ENCODE measurements at regions not wholly inside any gene's neighbourhood (a gene's known extent, or its start where the extent isn't known, plus 50 kb on each side); places are given as distances from the start of the nearest gene placed in this dataset.
"Not testable (repeated sequence)": the region's sequence is repeated elsewhere in the genome, so short reads cannot be mapped to it uniquely, and the experiment has no call there.

DNA sequence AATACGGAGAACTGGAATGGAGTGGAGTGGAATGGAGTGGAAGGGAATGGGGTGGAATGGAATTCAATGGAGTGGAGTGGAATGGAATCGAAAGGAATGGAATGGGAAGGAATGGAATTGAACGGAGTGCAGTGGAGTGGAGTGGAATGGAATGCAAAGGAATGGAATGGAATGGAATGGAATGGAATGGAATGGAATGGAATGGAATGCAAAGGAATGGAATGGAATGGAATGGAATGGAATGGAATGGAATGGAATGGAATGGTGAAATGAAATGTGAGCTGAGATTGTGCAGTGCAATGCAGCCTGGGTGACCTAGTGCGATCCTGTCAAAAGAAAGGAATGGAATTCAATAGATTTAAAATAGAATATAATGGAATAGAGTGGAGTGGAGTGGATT is 357.3 kb upstream of the WSB1 start:
- DNase-seq (ENCODE audit: insufficient read length); FAIRE-seq: not testable (repeated sequence)

DNA sequence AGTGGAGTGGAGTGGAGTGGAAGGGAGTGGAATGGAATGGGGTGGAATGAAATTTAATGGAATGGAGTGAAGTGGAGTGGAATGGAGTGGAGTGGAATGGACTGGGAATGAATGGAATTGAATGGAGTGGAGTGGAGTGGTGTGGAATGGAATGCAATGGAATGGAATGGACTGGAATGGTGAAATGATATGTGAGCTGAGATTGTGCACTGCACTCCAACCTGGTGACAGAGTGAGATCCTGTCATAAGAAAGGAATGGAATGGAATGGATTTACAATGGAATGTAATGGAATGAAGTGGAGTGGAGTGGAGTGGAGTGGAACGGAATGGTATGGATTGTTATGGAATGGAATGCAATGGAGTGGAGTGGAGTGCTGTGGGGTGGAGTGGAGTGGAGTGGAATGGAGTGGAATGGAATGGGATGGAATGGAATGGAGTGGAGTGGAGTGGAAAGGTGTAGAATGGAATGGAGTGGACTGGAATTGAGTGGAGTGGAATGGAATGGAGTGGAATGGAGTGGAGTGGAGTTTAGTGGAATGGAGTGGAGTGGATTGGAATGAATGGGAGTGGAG is 356.1 kb upstream of the WSB1 start:
- FAIRE-seq; DNase-seq (ENCODE audit: insufficient read length): not testable (repeated sequence)

GRCh38 chr17:26939755-26940154 is 354.2 kb upstream of the WSB1 start:
- not testable (repeated sequence) for FAIRE-seq

GRCh38 chr17:26940587-26940986 is 353.3 kb upstream of the WSB1 start:
- DNase-seq (ENCODE audit: insufficient read length); FAIRE-seq: not testable (repeated sequence)

More at GRCh38 chr17:26939755-26940154, 354.2 kb upstream of the WSB1 start:
- not testable (repeated sequence) for DNase-seq (ENCODE audit: insufficient read length)

- DNase-seq (ENCODE audit: insufficient read length) (no peak), FAIRE-seq (no peak)
- TF ChIP-seq POLR2AphosphoS5 (IDR thresholded peaks at IDR 0.05; ENCODE audit: low read depth, low read length) (no peak), POLR2A (IDR thresholded peaks at IDR 0.05; ENCODE audit: low read depth, low read length) (no peak), TAF1 (IDR thresholded peaks at IDR 0.05; ENCODE audit: borderline replicate concordance, low read depth, low read length) (no peak)
Measured at GRCh38 chr17:26962255-26963162, 331.4 kb upstream of the WSB1 start.

DNA sequence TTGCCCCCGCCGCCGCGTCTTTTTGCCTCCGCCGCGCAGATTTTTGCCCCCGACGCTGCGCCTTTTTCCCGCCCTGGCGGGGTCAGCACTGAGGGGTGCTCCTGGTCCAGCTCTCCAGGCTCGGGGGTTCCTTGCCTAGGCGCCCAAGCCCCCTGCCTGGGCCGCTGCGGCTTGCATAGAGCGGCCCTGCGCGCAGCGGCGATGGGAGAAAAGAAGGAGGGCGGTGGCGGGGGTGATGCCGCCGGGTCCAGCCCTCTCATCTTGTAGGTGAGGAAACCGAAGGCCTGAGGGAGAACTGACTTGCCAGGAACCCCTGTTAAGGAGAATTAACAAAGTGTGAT is 330.8 kb upstream of the WSB1 start:
- no peak for FAIRE-seq
- TF ChIP-seq TAF1 (IDR thresholded peaks at IDR 0.05; ENCODE audit: borderline replicate concordance, low read depth, low read length) = no peak
- TF ChIP-seq POLR2AphosphoS5 (IDR thresholded peaks at IDR 0.05; ENCODE audit: low read depth, low read length) = no peak
- no peak for TF ChIP-seq POLR2A (IDR thresholded peaks at IDR 0.05; ENCODE audit: low read depth, low read length)
- no peak for DNase-seq (ENCODE audit: insufficient read length)

- DNase-seq (ENCODE audit: insufficient read length); FAIRE-seq: not testable (repeated sequence)
Measured at GRCh38 chr17:26965898-26966624, 327.9 kb upstream of the WSB1 start.

- not testable (repeated sequence) for DNase-seq (ENCODE audit: insufficient read length); FAIRE-seq
Measured at GRCh38 chr17:26966625-26967179, 327.2 kb upstream of the WSB1 start.

- DNase-seq (ENCODE audit: insufficient read length); FAIRE-seq: not testable (repeated sequence)
Measured at GRCh38 chr17:26981845-26982425, 312.0 kb upstream of the WSB1 start.

DNA sequence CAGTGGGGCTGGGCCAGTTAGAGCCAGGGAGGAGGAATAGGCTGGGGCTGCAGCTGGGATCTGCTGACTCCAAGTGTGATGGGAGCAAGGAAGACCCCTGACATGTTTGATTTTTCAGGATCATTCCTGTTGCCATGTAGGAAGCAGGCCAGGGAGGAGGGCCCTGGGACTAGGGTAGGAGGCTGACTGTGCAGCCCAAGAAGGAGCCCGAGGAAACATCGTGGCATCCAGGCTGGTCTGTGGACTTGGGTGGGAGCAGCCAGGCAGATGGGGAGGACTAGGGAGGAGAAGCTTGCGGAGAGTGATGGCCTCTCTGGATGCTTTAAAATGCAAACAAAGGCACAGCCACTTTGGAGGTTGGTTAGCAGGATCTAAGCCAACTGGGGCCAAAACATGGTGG is 311.4 kb upstream of the WSB1 start:
- FAIRE-seq; DNase-seq (ENCODE audit: insufficient read length): not testable (repeated sequence)

DNA sequence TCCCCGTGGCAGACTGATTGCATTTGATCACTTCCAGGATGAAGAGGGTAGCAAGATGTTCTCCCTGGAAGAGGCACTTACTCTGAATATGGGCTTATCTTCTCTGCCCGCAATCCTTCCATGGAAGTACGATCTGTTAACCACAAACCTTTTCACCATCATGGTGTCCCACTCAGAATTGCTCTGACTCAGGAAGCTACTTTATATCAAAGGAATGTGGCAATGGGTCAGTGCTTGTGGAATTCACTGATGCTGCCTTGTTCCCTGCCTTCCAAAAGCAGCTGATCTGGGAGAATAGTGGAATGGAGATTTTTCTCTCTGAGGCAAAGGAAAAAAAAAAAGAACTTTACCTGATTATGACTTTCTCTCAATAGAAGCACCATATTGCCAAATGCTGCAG is 306.1 kb upstream of the WSB1 start:
- not testable (repeated sequence) for DNase-seq (ENCODE audit: insufficient read length); FAIRE-seq

GRCh38 chr17:26994648-26995047 is 299.3 kb upstream of the WSB1 start:
- not testable (repeated sequence) for FAIRE-seq; DNase-seq (ENCODE audit: insufficient read length)

DNA sequence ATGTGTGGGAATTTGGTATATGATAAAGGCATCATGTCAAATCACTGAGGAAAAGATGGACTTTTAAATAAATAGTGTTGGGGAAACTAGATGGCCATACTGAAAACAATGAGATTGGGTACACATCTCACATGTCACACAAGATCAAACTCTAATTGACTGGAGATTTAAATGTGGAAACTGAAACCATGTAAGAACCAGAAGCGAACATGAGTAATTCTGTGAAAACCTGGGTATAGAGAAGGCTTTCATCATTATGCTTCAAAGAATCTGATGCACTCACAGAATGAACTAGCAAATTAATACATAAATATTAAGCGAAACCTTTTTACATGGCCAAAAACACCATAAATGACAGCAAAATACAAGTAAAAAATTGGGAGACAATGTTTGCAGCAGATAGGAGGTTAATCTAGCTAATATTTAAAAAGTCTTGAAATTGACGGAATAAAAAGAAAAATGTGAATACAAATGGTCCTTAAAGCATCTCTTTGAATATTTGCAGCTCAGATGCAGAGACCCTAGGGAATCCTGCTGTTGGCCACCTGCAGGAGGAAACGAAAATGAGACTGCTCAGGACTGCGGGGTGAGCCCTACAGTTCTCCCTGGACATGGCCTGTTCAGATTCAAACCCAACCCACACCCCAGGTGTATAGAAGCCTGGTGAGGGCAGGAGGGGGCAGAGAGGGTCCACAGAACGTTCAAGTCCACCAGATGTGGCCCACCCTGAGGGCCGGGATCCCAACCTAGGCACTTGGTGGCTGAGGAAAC is 297.6 kb upstream of the WSB1 start:
- DNase-seq (ENCODE audit: insufficient read length); FAIRE-seq: not testable (repeated sequence)

- DNase-seq (ENCODE audit: insufficient read length); FAIRE-seq: not testable (repeated sequence)
Measured at GRCh38 chr17:27007734-27008531, 286.0 kb upstream of the WSB1 start.
